ENCODE measurements at regions not wholly inside any gene's neighbourhood (a gene's known extent, or its start where the extent isn't known, plus 50 kb on each side); places are given as distances from the start of the nearest gene placed in this dataset.

DNA sequence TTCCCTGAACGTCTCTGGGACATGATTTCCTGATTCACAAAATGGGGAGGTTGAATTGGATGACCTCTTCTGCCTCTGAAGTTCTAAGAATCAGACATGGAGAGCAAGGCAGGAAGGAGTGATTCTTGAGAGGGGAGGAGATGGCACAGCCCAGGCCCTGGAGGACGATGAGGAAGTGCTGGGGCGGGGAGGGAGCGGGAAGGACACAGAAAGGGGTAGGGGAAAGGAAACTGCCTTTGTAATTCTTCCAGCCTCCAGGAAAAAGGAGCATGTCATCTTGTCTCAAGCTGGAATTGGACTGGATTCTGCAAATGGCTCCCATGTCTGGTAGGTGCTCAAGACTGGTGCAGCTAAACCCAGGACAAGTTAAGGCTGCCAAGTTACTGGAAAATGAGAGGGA lies 97.0 kb upstream of the NCK2 start:
- BruUV-seq (replicated peaks), result no TSS peak
- Histone ChIP-seq H2AFZ (replicated peaks; ENCODE audit: low read length, poor library complexity) (no peak overlapping the region), H3K36me3 (ENCODE audit: control insufficient read depth, insufficient read depth, low read length) (no peaks in the 10 kb centered on the region), H3K27ac (ENCODE audit: insufficient read depth, low read length) (no peak overlapping the region), H3K4me3 (ENCODE audit: insufficient read depth, low read depth, low read length) (no peak overlapping the region), H3K9me3 (ENCODE audit: control insufficient read depth, insufficient read depth, low read length) (no peaks in the 10 kb centered on the region), H3K27me3 (ENCODE audit: control insufficient read depth, insufficient read depth, low read length) (peaks cover 8% of the 10 kb centered on the region), H4K8ac (ENCODE audit: low read depth in 2 of 2, low read length in 2 of 2) (no peak overlapping the region), H3K4ac (ENCODE audit: low read depth, low read length) (no peak overlapping the region), H2BK5ac (ENCODE audit: low read depth, low read length, poor library complexity, severe bottlenecking) (no peak overlapping the region), H3K9me1 (ENCODE audit: insufficient read depth, low read length) (no peaks in the 10 kb centered on the region; the same call in 1 of the 2 replicates), H2BK120ac (ENCODE audit: low read depth, low read length) (no peak overlapping the region), H3K18ac (ENCODE audit: low read depth, low read length) (no peak overlapping the region), H3K56ac (ENCODE audit: extremely low read depth, insufficient read depth, low read length) (no peak overlapping the region), H2AK5ac (ENCODE audit: low read depth, low read length) (no peak overlapping the region), H3K23ac (ENCODE audit: low read depth, low read length) (no peak overlapping the region), H4K91ac (ENCODE audit: insufficient read depth, low read depth, low read length) (no peak overlapping the region), H2AK9ac (replicated peaks; ENCODE audit: low read depth, low read length, poor library complexity) (no peak overlapping the region), H2BK20ac (ENCODE audit: low read depth, low read length) (no peak overlapping the region), H2BK15ac (ENCODE audit: low read depth, low read length) (no peak overlapping the region), H3K79me1 (ENCODE audit: low read depth in 1 of 2, low read length in 2 of 2) (no peaks in the 10 kb centered on the region), H3K14ac (replicated peaks; ENCODE audit: low read depth, low read length) (no peak overlapping the region), H3K4me1 (ENCODE audit: control insufficient read depth, insufficient read depth, low read length) (peaks cover 1% of the 10 kb centered on the region; the same call in 1 of the 2 replicates), H3K9ac (ENCODE audit: low read depth, low read length) (no peak overlapping the region), H4K20me1 (ENCODE audit: insufficient read depth, low read length) (no peaks in the 10 kb centered on the region), H4K5ac (ENCODE audit: low read depth, low read length) (no peak overlapping the region), H3K4me2 (ENCODE audit: low read depth, low read length) (no peak overlapping the region)
- no CpG with 5 or more reads among the region's 4 CpGs for WGBS, 2 experiments (ENCODE audit: extremely low coverage in 2 of 2, insufficient read length in 1 of 2)
- in situ Hi-C loops (cut with MboI; ENCODE audit: low sequenced_read_pairs), result no loop called here
- dilution Hi-C loops (cut with HindIII; ENCODE audit: low sequenced_read_pairs, unreplicated experiment), result no loop called here
- DNase-seq, result no peak
- ChIA-PET CTCF (interaction anchor here (0.6 kb wide), 1 partner anchor 10 kb away, joined by 3 read pairs; no protein-coding TSS in a partner anchor), POLR2A (ENCODE audit: unreplicated experiment) (no interaction called here)
- intact Hi-C loops (cut with micrococcal nuclease), result no loop called here
- ATAC-seq (ENCODE audit: low read depth), result no peak
- TF ChIP-seq MAZ (IDR thresholded peaks at IDR 0.05; ENCODE audit: borderline replicate concordance, low read depth, low read length) (no peak), POLR2A (IDR thresholded peaks at IDR 0.05; ENCODE audit: low read depth, low read length) (no peak), RFX5 (IDR thresholded peaks at IDR 0.05; ENCODE audit: low read depth, low read length) (no peak), CEBPB (IDR thresholded peaks at IDR 0.05; ENCODE audit: low read depth, low read length) (no peak), USF2 (IDR thresholded peaks at IDR 0.05; ENCODE audit: low read depth, low read length) (no peak), BHLHE40 (IDR thresholded peaks at IDR 0.05; ENCODE audit: low read depth, low read length) (no peak), CHD1 (IDR thresholded peaks at IDR 0.05; ENCODE audit: low read depth, low read length) (no peak), MXI1 (IDR thresholded peaks at IDR 0.05; ENCODE audit: borderline replicate concordance, low read depth, low read length) (no peak)
